OCI-LY1 (cell line): ENCODE measurements at regions not wholly inside any gene's neighbourhood (a gene's known extent, or its start where the extent isn't known, plus 50 kb on each side); places are given as distances from the start of the nearest gene placed in this dataset.

Experiments used
- H2AFZ ChIP-seq: fragments of 200-600 bp; sonication (generic), shearing (Covaris generic); 2 replicates; pipeline ENCODE4 v1.6.0; 2014; ENCODE audit warnings: antibody characterized with exemption, mild to moderate bottlenecking, low read length
- H3F3A ChIP-seq: fragments of 200-600 bp; sonication (generic), shearing (Covaris generic); 2 replicates; pipeline ENCODE4 v1.6.0; 2014; ENCODE audit warnings: mild to moderate bottlenecking, antibody characterized with exemption, low read length, moderate library complexity; ENCODE audit not compliant: insufficient read depth
- H3K27ac ChIP-seq: fragments of 200-600 bp; sonication (generic); 2 replicates; pipeline ENCODE4 v1.5.1; 2014; ENCODE audit warnings: low read length, mixed run types, mild to moderate bottlenecking, low read depth; ENCODE audit not compliant: poor library complexity, severe bottlenecking
- H3K27me3 ChIP-seq: fragments of 200-600 bp; sonication (generic); 2 replicates; pipeline ENCODE4 v1.6.0; 2014; ENCODE audit warnings: antibody characterized with exemption, mild to moderate bottlenecking, low read length, moderate library complexity; ENCODE audit not compliant: insufficient read depth
- H3K36me3 ChIP-seq: fragments of 200-600 bp; sonication (generic); 2 replicates; pipeline ENCODE4 v1.6.1; 2014; ENCODE audit warnings: mild to moderate bottlenecking, antibody characterized with exemption, low read length, moderate library complexity, mixed read lengths; ENCODE audit not compliant: insufficient read depth
- H3K4me1 ChIP-seq: fragments of 200-600 bp; sonication (generic); 2 replicates; pipeline ENCODE4 v1.5.1; 2014; ENCODE audit warnings: mild to moderate bottlenecking, low read length, moderate library complexity; ENCODE audit not compliant: insufficient read depth, severe bottlenecking
- H3K4me2 ChIP-seq: fragments of 200-600 bp; sonication (generic), shearing (Covaris generic); 2 replicates; pipeline ENCODE4 v1.6.1; 2014; ENCODE audit warnings: low read length
- H3K4me3 ChIP-seq: fragments of 200-600 bp; sonication (generic); 2 replicates; pipeline ENCODE4 v1.5.1; 2014; ENCODE audit warnings: low read length, low read depth, mild to moderate bottlenecking, mixed read lengths; ENCODE audit not compliant: poor library complexity, severe bottlenecking
- H3K79me2 ChIP-seq: fragments of 200-600 bp; shearing (Covaris generic); 2 replicates; pipeline ENCODE4 v1.6.1; 2016; ENCODE audit warnings: mixed run types, low read length, mixed read lengths; ENCODE audit not compliant: insufficient read depth
- H3K9ac ChIP-seq: fragments of 200-600 bp; sonication (generic), shearing (Covaris generic); 2 replicates; pipeline ENCODE4 v1.6.1; 2014; ENCODE audit warnings: mild to moderate bottlenecking, low read length, mixed read lengths
- H3K9me2 ChIP-seq: fragments of 200-600 bp; sonication (generic), shearing (Covaris generic); 2 replicates; pipeline ENCODE4 v1.6.1; 2014; ENCODE audit warnings: low read depth, mild to moderate bottlenecking, low read length, mixed read lengths
- H3K9me3 ChIP-seq: fragments of 200-600 bp; shearing (Covaris generic); 2 replicates; pipeline ENCODE4 v1.6.1; 2014; ENCODE audit warnings: low read length, mixed read lengths
- H4K20me1 ChIP-seq: fragments of 200-600 bp; sonication (generic), shearing (Covaris generic); 2 replicates; pipeline ENCODE4 v1.6.0; 2016; ENCODE audit warnings: mild to moderate bottlenecking, low read length; ENCODE audit not compliant: insufficient read depth
- EZH2 ChIP-seq: fragments of 200-600 bp; sonication (generic), shearing (Covaris generic); IDR thresholded peaks from 2 replicates; pipeline ENCODE4 v1.8.0; 2017; ENCODE audit warnings: borderline replicate concordance, mixed run types, mild to moderate bottlenecking, antibody characterized with exemption, low read length, moderate library complexity, mixed read lengths
- TF ChIP-seq, protein P1 (sequence below): fragments of 200-600 bp; sonication (generic), shearing (Covaris generic); IDR thresholded peaks from 2 replicates; pipeline ENCODE4 v1.5.1; 2017; ENCODE audit warnings: mild to moderate bottlenecking, antibody characterized with exemption, low read length, moderate library complexity, mixed read lengths

DNA sequence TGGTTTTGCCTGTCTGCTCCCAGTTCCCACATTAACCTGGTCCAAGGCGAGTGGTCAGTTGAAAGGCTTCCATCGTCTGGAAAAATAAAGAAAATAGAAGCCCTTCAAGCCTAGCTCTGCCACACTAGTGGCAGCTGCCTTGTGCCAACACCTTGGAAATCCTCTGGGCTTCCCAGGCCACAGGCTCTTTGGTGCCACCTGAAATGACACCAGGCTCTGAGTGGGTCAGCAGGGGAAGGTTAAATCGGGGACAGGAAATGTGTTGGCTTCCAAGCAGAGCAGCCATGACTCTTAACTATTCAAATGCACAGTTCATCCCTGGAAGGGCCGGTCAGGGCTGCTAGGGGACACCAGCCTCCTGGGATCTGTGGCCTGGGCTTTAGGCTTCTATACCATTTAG is 558.7 kb downstream of the MATN1 start:
- Histone ChIP-seq H3K27ac (no peak overlapping the region), H2AFZ (no peak overlapping the region), H3K27me3 (no peaks in the 10 kb centered on the region)

DNA sequence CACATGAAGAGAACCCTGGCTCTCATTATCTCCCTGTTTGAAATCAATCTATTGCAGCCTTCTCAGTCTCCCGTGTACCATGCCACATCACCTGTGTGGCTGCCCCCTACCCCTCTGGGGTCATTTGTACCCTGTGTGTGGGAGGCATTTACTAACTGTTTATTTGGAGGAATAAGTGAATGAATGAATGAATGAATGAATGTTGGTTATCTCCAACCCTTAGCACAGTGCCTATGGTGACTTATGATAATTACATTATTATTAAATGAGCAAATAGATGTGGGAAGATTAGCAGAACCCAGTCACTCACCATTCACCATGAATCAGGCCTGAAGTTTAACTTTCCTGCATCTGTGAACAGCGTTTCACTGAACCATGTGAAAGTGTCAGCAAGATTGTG is 560.8 kb downstream of the MATN1 start:
- Histone ChIP-seq H2AFZ (no peak overlapping the region), H3K4me3 (no peak overlapping the region), H3K36me3 (no peaks in the 10 kb centered on the region), H3F3A (no peaks in the 10 kb centered on the region), H3K27me3 (no peaks in the 10 kb centered on the region), H3K4me2 (no peak overlapping the region), H3K9me2 (no peaks in the 10 kb centered on the region), H4K20me1 (no peaks in the 10 kb centered on the region), H3K27ac (no peak overlapping the region), H3K4me1 (no peaks in the 10 kb centered on the region), H3K79me2 (no peaks in the 10 kb centered on the region), H3K9ac (no peak overlapping the region), H3K9me3 (no peaks in the 10 kb centered on the region)
- TF ChIP-seq, protein P1, sequence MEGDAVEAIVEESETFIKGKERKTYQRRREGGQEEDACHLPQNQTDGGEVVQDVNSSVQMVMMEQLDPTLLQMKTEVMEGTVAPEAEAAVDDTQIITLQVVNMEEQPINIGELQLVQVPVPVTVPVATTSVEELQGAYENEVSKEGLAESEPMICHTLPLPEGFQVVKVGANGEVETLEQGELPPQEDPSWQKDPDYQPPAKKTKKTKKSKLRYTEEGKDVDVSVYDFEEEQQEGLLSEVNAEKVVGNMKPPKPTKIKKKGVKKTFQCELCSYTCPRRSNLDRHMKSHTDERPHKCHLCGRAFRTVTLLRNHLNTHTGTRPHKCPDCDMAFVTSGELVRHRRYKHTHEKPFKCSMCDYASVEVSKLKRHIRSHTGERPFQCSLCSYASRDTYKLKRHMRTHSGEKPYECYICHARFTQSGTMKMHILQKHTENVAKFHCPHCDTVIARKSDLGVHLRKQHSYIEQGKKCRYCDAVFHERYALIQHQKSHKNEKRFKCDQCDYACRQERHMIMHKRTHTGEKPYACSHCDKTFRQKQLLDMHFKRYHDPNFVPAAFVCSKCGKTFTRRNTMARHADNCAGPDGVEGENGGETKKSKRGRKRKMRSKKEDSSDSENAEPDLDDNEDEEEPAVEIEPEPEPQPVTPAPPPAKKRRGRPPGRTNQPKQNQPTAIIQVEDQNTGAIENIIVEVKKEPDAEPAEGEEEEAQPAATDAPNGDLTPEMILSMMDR = no peak
- TF ChIP-seq EZH2 = no peak

More for the DNA sequence above, 558.7 kb downstream of the MATN1 start:
- Histone ChIP-seq H3K79me2 (no peaks in the 10 kb centered on the region), H3K9me2 (no peaks in the 10 kb centered on the region), H3K9ac (no peak overlapping the region), H3K4me1 (no peaks in the 10 kb centered on the region), H3K4me2 (no peak overlapping the region), H3F3A (no peaks in the 10 kb centered on the region), H4K20me1 (no peaks in the 10 kb centered on the region), H3K9me3 (no peaks in the 10 kb centered on the region), H3K36me3 (no peaks in the 10 kb centered on the region), H3K4me3 (no peak overlapping the region)
- TF ChIP-seq, protein P1 = no peak
- TF ChIP-seq EZH2 = no peak

DNA sequence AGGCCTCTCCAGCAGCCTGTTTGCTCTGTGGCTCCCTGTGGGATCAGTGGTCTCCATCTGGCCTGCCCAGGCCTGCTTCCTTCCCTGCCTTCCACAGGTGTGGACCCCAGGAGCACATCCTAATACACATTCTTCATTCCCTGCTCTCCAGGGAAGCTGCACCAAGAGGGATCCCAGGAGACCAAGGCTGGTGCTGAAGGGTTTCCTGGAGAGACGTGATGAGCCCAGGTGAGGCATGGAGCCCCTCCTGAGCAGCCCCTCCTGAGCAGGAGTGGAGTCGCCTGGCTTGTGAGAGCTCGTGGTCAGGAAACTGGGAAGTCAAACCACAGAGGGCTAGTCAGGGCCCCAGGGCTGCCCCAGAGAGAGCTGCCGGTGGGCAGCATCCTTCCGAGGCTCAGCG is 561.4 kb downstream of the MATN1 start:
- H3K9me3 ChIP-seq = no peaks in the 10 kb centered on the region
- H3K9me2 ChIP-seq = no peaks in the 10 kb centered on the region
- H3K27ac ChIP-seq = no peak overlapping the region
- H3K36me3 ChIP-seq = no peaks in the 10 kb centered on the region
- no peak overlapping the region for H3K9ac ChIP-seq
- H3K4me1 ChIP-seq = no peaks in the 10 kb centered on the region
- no peak overlapping the region for H2AFZ ChIP-seq
- no peak overlapping the region for H3K4me3 ChIP-seq
- TF ChIP-seq, protein P1 = no peak
- TF ChIP-seq EZH2 = no peak
- H3K4me2 ChIP-seq = no peak overlapping the region
- no peaks in the 10 kb centered on the region for H3K27me3 ChIP-seq
- no peaks in the 10 kb centered on the region for H4K20me1 ChIP-seq
- no peaks in the 10 kb centered on the region for H3K79me2 ChIP-seq
- H3F3A ChIP-seq = no peaks in the 10 kb centered on the region
